GM12878 (cell line): ENCODE measurements at regions not wholly inside any gene's neighbourhood (a gene's known extent, or its start where the extent isn't known, plus 50 kb on each side); places are given as distances from the start of the nearest gene placed in this dataset.

ENCODE experiments used
- ATAC-seq: fragments of 200-7000 bp; cut with Tn5 transposase; 3 replicates; pipeline ENCODE4 v1.9.1; 2020; ENCODE audit warnings: mild to moderate bottlenecking, moderate library complexity
- BruUV-seq: library from RNA; stranded (reverse); fragments of 400-500 nt; replicated peaks from 2 replicates; lab custom pipeline; 2021; lab: Mats Ljungman, UMichigan
- CTCF ChIA-PET: fragments of 300-600 bp; sonication (Branson Sonifier 250); formaldehyde crosslinking; extraction: SDS; loops from one replicate; lab custom pipeline; 2021; ENCODE audit warnings: inconsistent platforms; lab: Yijun Ruan, JAX
- POLR2A ChIA-PET: fragments of 350-600 bp; formaldehyde crosslinking; extraction: SDS; loops from one replicate; lab custom pipeline; 2021; ENCODE audit warnings: inconsistent platforms; lab: Charles Lee
- RAD21 ChIA-PET: fragments of 300-600 bp; sonication (Branson Sonifier 250); formaldehyde crosslinking; loops from one replicate; lab custom pipeline; 2023; ENCODE audit warnings: antibody characterized with exemption; ENCODE audit not compliant: unreplicated experiment; lab: Charles Lee
- SMC1A ChIA-PET: fragments of 300-600 bp; sonication (Branson Sonifier 250); formaldehyde crosslinking; loops from one replicate; lab custom pipeline; 2023; ENCODE audit not compliant: unreplicated experiment, uncharacterized antibody; lab: Charles Lee
- DNase-seq: peaks from one replicate; pipeline ENCODE4 v3.0.0-alpha.2; 2011; ENCODE audit warnings: low read depth, low spot score
- FAIRE-seq: peaks from 3 replicates; lab custom pipeline; 2011; peaks lifted over from hg19 to GRCh38; lab: Jason Lieb, UNC
- H2AFZ ChIP-seq: 2 replicates; pipeline ENCODE4 v1.6.0; 2011; ENCODE audit warnings: low read depth, low read length, control low read depth; ENCODE audit not compliant: control insufficient read depth
- H3K27ac ChIP-seq: 2 replicates; pipeline ENCODE4 v1.5.1; 2011; ENCODE audit warnings: control low read depth; ENCODE audit not compliant: control insufficient read depth, insufficient read depth
- H3K27me3 ChIP-seq, 2 experiments: replicated peaks in 1 of 2; 2 replicates each; pipeline versions ENCODE4 v1.6.0 to v1.6.1; 2011; ENCODE audit warnings: low read length in 1 of 2; ENCODE audit not compliant: control insufficient read depth in 2 of 2, insufficient read depth in 2 of 2
- H3K36me3 ChIP-seq, 2 experiments: 2 replicates each; pipeline ENCODE4 v1.5.1; 2011; ENCODE audit warnings: low read length in 1 of 2; ENCODE audit not compliant: control insufficient read depth in 2 of 2, insufficient read depth in 2 of 2
- H3K4me1 ChIP-seq: 2 replicates; pipeline ENCODE4 v1.6.1; 2011; ENCODE audit warnings: mild to moderate bottlenecking, low read length, moderate library complexity, mixed read lengths; ENCODE audit not compliant: control insufficient read depth, insufficient read depth
- H3K4me2 ChIP-seq: 2 replicates; pipeline ENCODE4 v1.6.0; 2011; ENCODE audit warnings: control low read depth; ENCODE audit not compliant: control insufficient read depth, insufficient read depth
- H3K4me3 ChIP-seq: fragments of 200-600 bp; sonication (generic); 2 replicates; pipeline ENCODE4 v1.5.1; 2016
- H3K79me2 ChIP-seq: 2 replicates; pipeline ENCODE4 v1.6.0; 2011; ENCODE audit warnings: low read length; ENCODE audit not compliant: control insufficient read depth, insufficient read depth
- H3K9ac ChIP-seq: 2 replicates; pipeline ENCODE4 v1.8.0; 2011; ENCODE audit warnings: low read length, control low read depth, mixed read lengths; ENCODE audit not compliant: control insufficient read depth, insufficient read depth
- H3K9me3 ChIP-seq: replicated peaks from 3 replicates; pipeline ENCODE4 v1.5.1; 2011; ENCODE audit warnings: mild to moderate bottlenecking, low read length; ENCODE audit not compliant: control insufficient read depth, insufficient read depth
- H4K20me1 ChIP-seq: 2 replicates; pipeline ENCODE4 v1.6.0; 2011; ENCODE audit not compliant: control insufficient read depth, insufficient read depth
- ATF7 ChIP-seq: fragments of 450-650 bp; IDR thresholded peaks from 2 replicates; pipeline ENCODE4 v1.6.1; 2016; ENCODE audit warnings: low read depth, mild to moderate bottlenecking
- CHD1 ChIP-seq: IDR thresholded peaks from 2 replicates; pipeline ENCODE4 v1.6.1; 2012; ENCODE audit warnings: low read depth, low read length, improper control_type of control experiment
- CREB1 ChIP-seq: IDR thresholded peaks from 2 replicates; pipeline ENCODE4 v1.6.1; 2012; ENCODE audit warnings: low read depth, mild to moderate bottlenecking, inconsistent platforms
- EED ChIP-seq: sonication (generic); IDR thresholded peaks from 2 replicates; pipeline ENCODE4 v1.6.1; 2016; ENCODE audit warnings: antibody characterized with exemption, low read depth
- EP300 ChIP-seq, 2 experiments: fragments of 150-350 bp in 1 of 2; IDR thresholded peaks; 2 replicates each; pipeline ENCODE4 v1.6.1; 2011 to 2012; ENCODE audit warnings: low read depth in 2 of 2, low read length in 2 of 2, borderline replicate concordance in 1 of 2, improper control_type of control experiment in 1 of 2, inconsistent platforms in 1 of 2; ENCODE audit not compliant: control insufficient read depth in 1 of 2
- JUNB ChIP-seq: IDR thresholded peaks from 2 replicates; pipeline ENCODE4 v1.6.1; 2016; ENCODE audit warnings: antibody characterized with exemption, mild to moderate bottlenecking
- JUND ChIP-seq: IDR thresholded peaks from 2 replicates; pipeline ENCODE4 v1.6.1; 2012; ENCODE audit warnings: low read depth, mild to moderate bottlenecking, low read length, improper control_type of control experiment, moderate library complexity
- KAT2A ChIP-seq: conservative IDR thresholded peaks from 2 replicates; pipeline ENCODE4 v1.6.1; 2011; ENCODE audit warnings: low read depth, low read length; ENCODE audit not compliant: control insufficient read depth
- MEF2A ChIP-seq: IDR thresholded peaks from 2 replicates; pipeline ENCODE4 v1.6.1; 2011; ENCODE audit warnings: low read depth, mild to moderate bottlenecking, low read length, moderate library complexity; ENCODE audit not compliant: insufficient read depth
- NRF1 ChIP-seq: conservative IDR thresholded peaks from 2 replicates; pipeline ENCODE4 v1.6.1; 2011; ENCODE audit warnings: mild to moderate bottlenecking, low read depth, low read length, improper control_type of control experiment
- PAX8 ChIP-seq: fragments of 450-650 bp; IDR thresholded peaks from 2 replicates; pipeline ENCODE4 v1.6.1; 2017; ENCODE audit warnings: mild to moderate bottlenecking, moderate library complexity
- RFX5 ChIP-seq: IDR thresholded peaks from 2 replicates; pipeline ENCODE4 v1.6.1; 2011; ENCODE audit warnings: low read depth, low read length, improper control_type of control experiment
- SUZ12 ChIP-seq: fragments of 200-600 bp; sonication (generic); IDR thresholded peaks from one replicate; pipeline ENCODE4 v1.6.1; 2018; ENCODE audit warnings: antibody characterized with exemption, mild to moderate bottlenecking; ENCODE audit not compliant: unreplicated experiment
- WRNIP1 ChIP-seq: IDR thresholded peaks from 2 replicates; pipeline ENCODE4 v1.6.1; 2011; ENCODE audit warnings: low read depth, low read length, improper control_type of control experiment, borderline replicate concordance
- ZBED1 ChIP-seq: IDR thresholded peaks from 2 replicates; pipeline ENCODE4 v1.6.1; 2016; ENCODE audit warnings: borderline replicate concordance
- ZNF622 ChIP-seq: fragments of 450-650 bp; IDR thresholded peaks from 2 replicates; pipeline ENCODE4 v1.6.1; 2017; ENCODE audit warnings: mild to moderate bottlenecking, inconsistent platforms
- ZZZ3 ChIP-seq: IDR thresholded peaks from 2 replicates; pipeline ENCODE4 v1.6.1; 2011; ENCODE audit warnings: low read depth; ENCODE audit not compliant: control insufficient read depth, insufficient read length
- WGBS: methylation state at CpG from one replicate; pipeline ENCODE4 v1.1.6; 2016; ENCODE audit warnings: low lambda C conversion rate; ENCODE audit not compliant: insufficient replicate concordance, insufficient coverage; ENCODE audit errors: missing lambda C conversion rate; 5-methylcytosine and 5-hydroxymethylcytosine counted together
- in situ Hi-C: fragments of 300-500 bp; cut with MboI; formaldehyde crosslinking; loops from 9 replicates; pipeline ENCODE4 v1.14.3; 2018; ENCODE audit warnings: mixed read lengths
- intact Hi-C: fragments of 100-400 bp; cut with micrococcal nuclease; formaldehyde crosslinking; loops from one replicate; pipeline ENCODE4 v1.14.2; 2022; ENCODE audit not compliant: unreplicated experiment

- no TSS peak for BruUV-seq
- H3K9ac ChIP-seq, result no peak overlapping the region
- no peak overlapping the region for H3K27ac ChIP-seq
- no peaks in the 10 kb centered on the region for H3K4me1 ChIP-seq
- FAIRE-seq, result no peak
- RAD21 ChIA-PET, result no interaction called here
- H4K20me1 ChIP-seq, result no peaks in the 10 kb centered on the region
- no peaks in the 10 kb centered on the region for H3K27me3 ChIP-seq
- H3K79me2 ChIP-seq, result no peaks in the 10 kb centered on the region
- no peak overlapping the region for H3K4me3 ChIP-seq
- SMC1A ChIA-PET, result no interaction called here
- no peak for DNase-seq
- no peaks in the 10 kb centered on the region for H3K36me3 ChIP-seq
- H3K9me3 ChIP-seq, result no peaks in the 10 kb centered on the region
- H3K4me2 ChIP-seq, result no peak overlapping the region
- in situ Hi-C loops (no loop called here), intact Hi-C loops (no loop called here)
- no peak for ATAC-seq
- H2AFZ ChIP-seq, result no peak overlapping the region
- 41% methylated on average over 5 of the region's 5 CpGs for whole genome bisulfite sequencing
- POLR2A ChIA-PET, result no interaction called here
- CTCF ChIA-PET, result no interaction called here
- TF ChIP-seq WRNIP1 (no peak), ZZZ3 (no peak), ZBED1 (no peak), MEF2A (no peak), ZNF622 (no peak), JUND (no peak), EED (no peak), PAX8 (no peak), ATF7 (no peak), NRF1 (no peak), CHD1 (no peak), SUZ12 (no peak), EP300 (IDR thresholded peaks at IDR 0.05; ENCODE audit: borderline replicate concordance in 1 of 2, control insufficient read depth in 1 of 2, low read depth in 2 of 2, low read length in 2 of 2) (no peak), JUNB (no peak), KAT2A (no peak), CREB1 (no peak), RFX5 (no peak)
Observed at GRCh38 chr14:53328841-53329240, 175.7 kb upstream of the DDHD1 start.
